Stomach (tissue), 8 donors: ENCODE measurements at regions not wholly inside any gene's neighbourhood (a gene's known extent, or its start where the extent isn't known, plus 50 kb on each side); places are given as distances from the start of the nearest gene placed in this dataset.
A peak's percentile ranks its signal among the peaks of the same experiment; 100 is the strongest.

Source experiments
- DNase-seq, 2 donors: peaks; one replicate each; pipeline versions ENCODE4 v3.0.0 to v3.0.0-alpha.2; 2013 to 2019
- H3K27ac ChIP-seq, 5 donors: fragments of 200-600 bp in 4 of 5; sonication (generic) in 4 of 5; one replicate each; pipeline ENCODE4 v1.5.1; 2013 to 2019; ENCODE audit warnings: mild to moderate bottlenecking in 1 of 5, moderate library complexity in 1 of 5
- H3K27me3 ChIP-seq, 3 donors: fragments of 200-600 bp; sonication (generic); one replicate each; pipeline ENCODE4 v1.5.1; 2017 to 2019; ENCODE audit warnings: mixed run types in 1 of 3
- H3K36me3 ChIP-seq, 4 donors: fragments of 200-600 bp; sonication (generic); 1 replicate in 3 of 4; 2 replicates in 1 of 4; pipeline ENCODE4 v1.5.1; 2016 to 2019
- H3K4me1 ChIP-seq, 4 donors: fragments of 200-600 bp; sonication (generic); one replicate each; pipeline ENCODE4 v1.5.1; 2016 to 2019
- H3K4me3 ChIP-seq, 4 donors: fragments of 200-600 bp; sonication (generic) in 3 of 4; one replicate each; pipeline ENCODE4 v1.5.1; 2016 to 2019; ENCODE audit warnings: mild to moderate bottlenecking in 1 of 4
- H3K9me3 ChIP-seq, 4 donors: fragments of 200-600 bp; sonication (generic); one replicate each; pipeline ENCODE4 v1.5.1; 2016 to 2019
- EP300 ChIP-seq: sonication (generic); formaldehyde crosslinking; IDR thresholded peaks from one replicate; pipeline ENCODE4 v1.6.1; 2017; ENCODE audit warnings: antibody characterized with exemption
- POLR2A ChIP-seq, 4 donors: fragments of 450-650 bp; IDR thresholded peaks; one replicate each; pipeline ENCODE4 v1.6.1; 2016; ENCODE audit warnings: antibody characterized with exemption in 4 of 4, control low read depth in 2 of 4, mild to moderate bottlenecking in 1 of 4, moderate library complexity in 1 of 4
- POLR2AphosphoS5 ChIP-seq, 3 donors: sonication (generic); formaldehyde crosslinking; IDR thresholded peaks; one replicate each; pipeline ENCODE4 v1.6.1; 2016; ENCODE audit warnings: antibody characterized with exemption in 3 of 3
- WGBS, 5 donors: extraction: QIAGEN DNeasy Blood & Tissue Kit in 3 of 5; methylation state at CpG; one replicate each; pipeline versions ENCODE4 v1.1.5 to v1.1.7; 2013 to 2018; 5-methylcytosine and 5-hydroxymethylcytosine counted together
- intact Hi-C: fragments of 100-400 bp; cut with DNase I; formaldehyde crosslinking; loops from one replicate; pipeline ENCODE4 v1.15.1; 2023; ENCODE audit warnings: low total_unique reads
- TF ChIP-seq, protein P1 (sequence below), 7 experiments: fragments of 450-650 bp in 4 of 7; fragments of 200-600 bp in 3 of 7; sonication (generic) in 3 of 7; IDR thresholded peaks; one replicate each; pipeline ENCODE4 v1.5.1; 2016 to 2019; ENCODE audit warnings: antibody characterized with exemption in 7 of 7, control low read depth in 2 of 7, mild to moderate bottlenecking in 1 of 7
- donor health status: healthy with polysubstance abuse.
- donor health status: Bipolar disorder and iron deficiency.
- donor health status: healthy.

DNA sequence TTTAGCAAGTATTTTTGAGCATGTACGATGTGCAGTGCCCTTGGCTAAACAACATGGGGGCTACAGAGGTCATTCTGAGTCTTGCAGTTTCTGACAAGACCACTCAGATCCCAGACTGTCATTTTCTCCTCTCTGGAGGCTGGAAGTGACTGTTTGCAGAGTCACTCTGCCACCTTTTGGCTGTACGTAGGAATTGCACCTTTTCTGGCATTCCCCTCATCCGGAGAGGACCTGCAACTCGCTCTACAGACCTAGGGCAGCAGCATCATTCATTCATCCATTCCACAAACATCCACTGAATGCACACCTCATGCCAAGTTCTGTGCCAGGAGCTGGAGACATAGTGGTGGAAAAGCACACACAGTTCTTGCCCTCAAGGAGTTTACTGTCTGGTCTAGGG lies 160.4 kb upstream of the GPR101 start:
- no peaks in the 10 kb centered on the region for H3K27me3 ChIP-seq
- TF ChIP-seq, protein P1, sequence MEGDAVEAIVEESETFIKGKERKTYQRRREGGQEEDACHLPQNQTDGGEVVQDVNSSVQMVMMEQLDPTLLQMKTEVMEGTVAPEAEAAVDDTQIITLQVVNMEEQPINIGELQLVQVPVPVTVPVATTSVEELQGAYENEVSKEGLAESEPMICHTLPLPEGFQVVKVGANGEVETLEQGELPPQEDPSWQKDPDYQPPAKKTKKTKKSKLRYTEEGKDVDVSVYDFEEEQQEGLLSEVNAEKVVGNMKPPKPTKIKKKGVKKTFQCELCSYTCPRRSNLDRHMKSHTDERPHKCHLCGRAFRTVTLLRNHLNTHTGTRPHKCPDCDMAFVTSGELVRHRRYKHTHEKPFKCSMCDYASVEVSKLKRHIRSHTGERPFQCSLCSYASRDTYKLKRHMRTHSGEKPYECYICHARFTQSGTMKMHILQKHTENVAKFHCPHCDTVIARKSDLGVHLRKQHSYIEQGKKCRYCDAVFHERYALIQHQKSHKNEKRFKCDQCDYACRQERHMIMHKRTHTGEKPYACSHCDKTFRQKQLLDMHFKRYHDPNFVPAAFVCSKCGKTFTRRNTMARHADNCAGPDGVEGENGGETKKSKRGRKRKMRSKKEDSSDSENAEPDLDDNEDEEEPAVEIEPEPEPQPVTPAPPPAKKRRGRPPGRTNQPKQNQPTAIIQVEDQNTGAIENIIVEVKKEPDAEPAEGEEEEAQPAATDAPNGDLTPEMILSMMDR (IDR thresholded peaks at IDR 0.05) = peak in 4 of 7 experiments; percentile 15 to 48 (median 25)
- TF ChIP-seq POLR2AphosphoS5 (IDR thresholded peaks at IDR 0.05) = no peak
- peaks cover 0 to 8% (median 0%) of the 10 kb centered on the region in 4 donors for H3K9me3 ChIP-seq
- no peaks in the 10 kb centered on the region for H3K4me1 ChIP-seq
- DNase-seq = peak; percentile 22 to 27
- 0 to 5% (median 1%) methylated on average over 3 to 4 of the region's 4 CpGs for WGBS, 5 donors
- no peak overlapping the region for H3K27ac ChIP-seq
- H3K4me3 ChIP-seq = no peak overlapping the region
- H3K36me3 ChIP-seq = no peaks in the 10 kb centered on the region
- intact Hi-C loops = no loop called here

DNA sequence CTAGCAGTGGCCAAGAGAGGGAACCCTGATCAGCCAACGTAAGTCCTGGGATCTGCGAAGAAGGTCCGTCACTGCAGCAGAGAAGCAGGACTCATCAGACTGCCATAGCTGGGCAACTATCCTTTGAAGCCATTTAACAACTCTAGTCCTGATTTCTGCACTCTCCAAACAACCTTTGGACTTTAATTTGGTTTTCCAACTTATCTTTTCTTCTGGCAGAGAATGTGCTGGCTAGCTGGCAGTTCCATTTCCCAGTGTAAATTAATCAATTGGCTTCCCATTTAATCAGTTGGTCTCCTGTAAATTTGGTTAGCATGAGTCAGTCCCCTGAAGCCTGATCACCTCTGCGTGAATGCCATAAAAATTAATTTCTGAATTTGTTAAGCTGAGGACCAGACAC lies 153.7 kb upstream of the GPR101 start:
- WGBS, 5 donors = 31 to 66% (median 52%) methylated on average over 4 of the region's 4 CpGs
- intact Hi-C loops = no loop called here
- Histone ChIP-seq H3K4me3 (no peak overlapping the region), H3K27me3 (no peaks in the 10 kb centered on the region), H3K36me3 (no peaks in the 10 kb centered on the region), H3K4me1 (peaks cover 0 to 5% (median 0%) of the 10 kb centered on the region in 4 donors), H3K27ac (no peak overlapping the region), H3K9me3 (peaks cover 0 to 8% (median 0%) of the 10 kb centered on the region in 4 donors)
- no peak for DNase-seq
- TF ChIP-seq, protein P1 (IDR thresholded peaks at IDR 0.05) = no peak
- TF ChIP-seq EP300 (no peak), POLR2A (IDR thresholded peaks at IDR 0.05) (no peak), POLR2AphosphoS5 (IDR thresholded peaks at IDR 0.05) (no peak)

DNA sequence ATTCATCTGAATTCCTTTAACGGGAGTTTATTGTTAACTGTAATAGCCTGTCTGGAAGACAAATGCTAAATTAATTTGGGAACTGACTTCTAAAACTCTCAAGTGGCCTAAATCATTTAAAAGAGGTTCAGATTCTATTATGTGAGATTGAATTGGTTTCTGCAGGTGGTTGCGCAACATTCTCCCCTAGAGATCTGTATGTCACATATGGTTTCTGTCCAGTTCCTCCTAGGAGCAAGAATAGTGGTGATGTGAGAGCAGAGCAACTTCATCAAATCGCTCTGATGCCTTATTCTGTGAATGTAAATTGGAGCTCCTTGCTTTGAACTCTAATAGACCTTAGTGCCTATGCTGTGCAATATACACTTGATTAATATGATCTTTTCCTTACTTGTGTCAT lies 144.6 kb upstream of the GPR101 start:
- H3K27ac ChIP-seq = no peak overlapping the region
- H3K4me3 ChIP-seq = no peak overlapping the region
- no peaks in the 10 kb centered on the region for H3K4me1 ChIP-seq
- intact Hi-C loops = no loop called here
- no peaks in the 10 kb centered on the region for H3K9me3 ChIP-seq
- H3K36me3 ChIP-seq = no peaks in the 10 kb centered on the region
- no peak for TF ChIP-seq POLR2A (IDR thresholded peaks at IDR 0.05)
- TF ChIP-seq, protein P1 (IDR thresholded peaks at IDR 0.05) = no peak
- no peak for TF ChIP-seq EP300
- no peak for TF ChIP-seq POLR2AphosphoS5 (IDR thresholded peaks at IDR 0.05)
- H3K27me3 ChIP-seq = no peaks in the 10 kb centered on the region
- WGBS, 5 donors = 29 to 47% (median 35%) methylated on average over 3 of the region's 3 CpGs
- DNase-seq = no peak

DNA sequence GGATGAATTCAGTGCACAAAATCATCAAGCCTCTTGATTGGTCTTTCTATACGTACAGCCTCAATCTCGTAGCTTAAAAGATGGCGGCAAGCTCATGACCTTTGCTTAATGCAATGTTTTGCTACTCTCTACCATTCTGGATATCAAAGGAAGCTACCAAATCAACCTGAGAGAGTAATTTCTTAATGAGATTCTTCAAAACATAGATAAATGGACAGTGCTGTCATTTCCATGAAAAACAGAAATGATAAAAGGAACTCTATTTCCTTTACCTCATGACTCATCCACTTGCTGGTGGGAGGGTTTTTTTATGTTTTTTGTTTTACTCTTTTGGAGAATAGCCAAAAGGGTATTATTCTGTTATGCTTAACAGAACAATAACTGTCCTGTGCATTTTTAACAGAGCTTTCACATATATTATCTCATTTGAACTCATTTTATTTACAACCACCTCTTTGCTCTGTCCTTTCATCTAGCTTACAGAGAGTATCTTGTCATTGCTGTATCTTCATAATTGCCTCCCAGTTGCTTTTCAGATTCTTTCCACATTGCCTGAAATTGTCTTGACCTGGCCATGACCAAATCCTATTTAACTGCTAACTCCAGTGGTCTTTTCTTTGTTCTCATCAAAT lies 138.6 kb upstream of the GPR101 start:
- no peak for DNase-seq
- H3K36me3 ChIP-seq = no peaks in the 10 kb centered on the region
- intact Hi-C loops = no loop called here
- TF ChIP-seq, protein P1 (IDR thresholded peaks at IDR 0.05) = no peak
- TF ChIP-seq EP300 = no peak
- no peak for TF ChIP-seq POLR2A (IDR thresholded peaks at IDR 0.05)
- TF ChIP-seq POLR2AphosphoS5 (IDR thresholded peaks at IDR 0.05) = no peak
- WGBS, 5 donors = 86 to 96% (median 93%) methylated on average over 3 of the region's 3 CpGs
- no peak overlapping the region for H3K4me3 ChIP-seq
- H3K27me3 ChIP-seq = no peaks in the 10 kb centered on the region
- no peaks in the 10 kb centered on the region for H3K9me3 ChIP-seq
- H3K27ac ChIP-seq = no peak overlapping the region
- H3K4me1 ChIP-seq = no peaks in the 10 kb centered on the region
